ENCODE measurements at regions not wholly inside any gene's neighbourhood (a gene's known extent, or its start where the extent isn't known, plus 50 kb on each side); places are given as distances from the start of the nearest gene placed in this dataset.

DNA sequence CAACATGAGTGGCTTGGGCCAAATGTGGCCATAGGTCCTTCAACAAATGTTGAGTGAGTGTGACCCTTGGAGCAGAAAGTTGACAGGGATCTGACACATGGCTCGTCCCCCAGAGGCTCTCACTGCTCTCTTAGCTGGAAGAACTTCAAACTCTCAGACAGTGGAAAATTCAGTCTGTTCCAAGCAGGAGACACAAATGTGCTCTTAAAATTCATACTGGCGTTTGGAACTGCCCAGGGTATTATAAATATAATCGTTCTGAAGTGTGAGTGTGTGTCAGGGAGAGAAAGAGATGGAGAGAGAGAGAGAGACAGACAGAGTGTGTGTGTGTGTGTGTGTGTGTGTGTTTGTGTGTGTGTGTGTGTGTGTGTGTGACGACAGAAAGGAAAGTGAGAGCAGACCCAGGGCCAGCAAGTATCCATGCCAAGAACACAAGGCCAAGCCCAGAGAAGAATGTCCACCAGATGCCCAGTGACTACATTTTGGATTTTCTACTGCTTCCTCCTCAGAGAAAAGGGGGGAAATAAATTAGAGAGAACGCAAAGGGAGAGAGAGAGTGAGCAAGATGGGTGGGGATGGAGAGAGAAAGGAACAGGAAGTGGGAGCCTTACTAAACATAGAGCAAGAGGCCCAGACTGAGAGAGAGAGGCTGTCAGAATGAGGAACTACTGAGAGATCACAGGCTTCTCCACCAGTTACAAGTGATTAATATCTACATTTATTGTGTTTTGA, 193.6 kb upstream of the NUDT4 start:
- no peak for DNase-seq

DNA sequence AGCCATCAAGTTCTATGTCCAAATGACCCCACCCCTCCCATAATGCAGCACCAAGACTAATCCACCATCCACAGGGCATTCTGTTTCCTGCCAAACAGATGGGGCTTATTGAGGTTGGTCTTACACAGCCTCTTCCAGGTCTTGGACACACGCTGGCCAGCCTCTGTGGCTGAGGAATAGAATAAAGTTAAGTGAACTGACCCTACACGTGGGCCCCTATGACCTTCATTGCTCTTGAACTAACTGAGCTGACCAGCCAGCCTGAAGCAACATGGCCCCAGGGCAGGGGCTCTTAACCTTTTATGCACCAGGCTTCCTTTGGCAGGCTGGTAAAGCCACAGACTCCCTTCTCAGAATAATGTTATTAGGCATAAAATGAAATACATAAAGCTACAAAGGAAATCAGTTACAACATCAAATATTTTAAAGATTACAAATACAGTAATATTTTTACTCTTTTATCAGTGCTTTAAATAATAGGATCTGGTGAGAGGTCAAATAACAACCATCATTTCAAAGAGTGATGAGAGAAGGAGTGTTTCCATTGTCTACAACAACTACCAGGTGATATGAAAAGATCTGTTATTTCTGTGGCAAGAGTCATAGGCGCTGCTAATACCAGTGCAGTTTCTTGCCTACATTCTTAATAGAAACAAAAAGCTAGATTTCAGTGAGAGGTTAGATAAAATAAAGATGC, 192.9 kb upstream of the NUDT4 start:
- no peak for DNase-seq

DNA sequence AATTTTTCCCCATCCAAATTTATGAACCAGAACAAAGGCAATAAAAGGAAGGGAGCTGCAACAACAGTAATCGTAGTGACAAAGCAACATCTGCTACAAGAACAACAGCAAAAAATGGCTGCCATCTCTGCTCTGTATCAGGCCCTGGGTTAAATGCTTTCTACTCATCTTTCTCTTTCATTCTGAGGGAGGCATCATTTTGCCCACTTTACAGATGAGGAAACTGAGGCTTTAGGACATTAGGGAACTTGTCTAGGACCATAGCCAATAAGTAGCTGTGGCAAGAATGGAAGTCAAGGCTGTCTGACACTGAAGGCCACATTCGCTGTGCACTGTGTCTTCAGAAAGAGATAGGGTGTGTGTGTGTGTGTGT, 192.4 kb upstream of the NUDT4 start:
- DNase-seq: no peak

DNA sequence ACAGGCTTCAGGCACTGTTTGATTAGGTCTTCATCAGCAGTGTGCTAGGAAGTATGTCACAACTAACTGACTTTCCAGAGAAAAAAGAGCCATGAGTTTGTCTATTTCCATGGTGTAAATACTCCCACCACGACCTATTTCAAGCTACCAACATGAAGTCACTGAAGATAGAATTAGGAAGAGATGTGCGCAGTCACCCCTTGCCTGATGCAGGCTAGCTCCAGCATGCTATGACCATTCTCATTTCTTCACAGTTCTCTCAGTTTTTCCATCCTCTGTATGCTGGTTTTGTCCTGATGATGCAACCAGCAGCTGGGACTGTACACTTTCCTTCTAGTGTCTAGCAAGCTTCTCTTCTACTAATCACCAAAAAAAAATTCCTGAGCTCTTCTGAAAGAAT, 191.6 kb upstream of the NUDT4 start:
- DNase-seq: no peak

DNA sequence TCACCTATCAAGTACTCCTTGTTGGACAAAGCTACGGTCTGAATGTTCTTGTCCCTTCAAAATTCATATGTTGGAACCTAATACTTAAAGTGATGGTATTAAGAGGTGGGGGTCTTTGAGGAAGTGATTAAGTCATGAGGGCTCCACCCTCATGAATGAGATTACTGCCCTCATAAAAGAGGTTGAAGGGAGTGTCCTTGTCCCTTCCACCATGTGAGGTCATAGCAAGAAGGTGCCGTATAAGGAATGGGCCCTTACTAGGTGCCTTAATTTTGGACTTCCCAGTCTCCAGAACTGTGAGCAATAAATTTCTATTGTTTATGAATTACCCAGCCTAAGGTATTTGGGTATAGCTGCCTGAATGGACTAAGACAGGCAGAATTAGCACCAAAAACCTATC, 191.1 kb upstream of the NUDT4 start:
- no peak for DNase-seq

DNA sequence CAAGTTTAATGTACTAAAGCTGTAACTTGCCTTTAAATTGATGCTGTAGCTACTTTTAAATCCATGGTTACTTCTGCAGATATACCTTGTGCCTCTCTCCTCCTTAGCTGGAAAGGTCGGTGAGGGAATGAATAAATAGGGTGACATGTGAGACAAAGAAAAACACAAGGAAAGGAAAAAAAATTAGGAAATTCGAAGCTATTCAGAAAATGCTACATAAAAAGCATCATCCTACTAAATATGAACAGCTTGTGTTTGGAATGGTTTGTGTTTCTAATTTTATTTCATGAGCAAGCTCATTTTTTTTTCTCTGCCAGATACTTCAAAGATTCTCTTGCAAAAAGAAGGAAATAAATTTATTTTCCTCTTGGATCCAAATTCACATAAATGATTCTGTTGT, 186.3 kb upstream of the NUDT4 start:
- no peak for DNase-seq

DNA sequence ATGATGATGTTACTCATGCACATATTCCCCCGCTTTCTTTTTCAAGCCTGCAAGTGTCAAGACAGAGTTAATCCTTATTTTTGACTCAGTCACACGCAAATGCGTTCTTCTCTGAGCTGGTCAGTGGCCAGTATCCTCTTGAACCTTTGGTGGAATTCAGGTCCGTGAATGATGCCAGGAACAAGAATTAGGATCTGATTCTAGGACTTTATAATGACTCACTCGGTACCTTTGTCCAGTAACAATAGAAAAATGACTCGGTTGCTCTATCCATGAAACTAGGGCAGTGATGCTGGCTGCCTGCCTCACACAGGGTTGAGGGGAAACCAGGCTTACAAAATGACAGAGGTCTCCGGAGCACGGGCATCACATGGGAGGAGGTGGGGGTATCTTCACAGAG, 185.8 kb upstream of the NUDT4 start:
- DNase-seq: no peak

DNA sequence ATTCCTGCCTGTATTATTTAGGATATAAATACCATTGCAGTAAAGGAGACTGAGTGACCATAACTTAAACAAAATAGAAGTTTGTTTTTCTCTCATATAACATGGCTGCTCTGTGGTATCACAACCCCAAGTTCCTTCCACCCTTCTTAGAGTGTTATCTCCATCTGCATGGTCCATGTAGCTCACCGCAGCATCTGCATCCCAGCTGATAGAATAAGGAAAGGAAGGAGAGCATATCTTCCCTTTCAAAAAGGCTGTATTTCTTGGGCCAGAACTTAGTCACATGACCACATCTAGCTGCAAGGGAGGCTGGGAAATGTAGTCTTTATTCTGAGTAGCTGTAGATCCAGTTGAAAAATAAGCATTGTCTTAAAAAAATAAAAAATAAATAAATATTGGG, 184.8 kb upstream of the NUDT4 start:
- DNase-seq: no peak

DNA sequence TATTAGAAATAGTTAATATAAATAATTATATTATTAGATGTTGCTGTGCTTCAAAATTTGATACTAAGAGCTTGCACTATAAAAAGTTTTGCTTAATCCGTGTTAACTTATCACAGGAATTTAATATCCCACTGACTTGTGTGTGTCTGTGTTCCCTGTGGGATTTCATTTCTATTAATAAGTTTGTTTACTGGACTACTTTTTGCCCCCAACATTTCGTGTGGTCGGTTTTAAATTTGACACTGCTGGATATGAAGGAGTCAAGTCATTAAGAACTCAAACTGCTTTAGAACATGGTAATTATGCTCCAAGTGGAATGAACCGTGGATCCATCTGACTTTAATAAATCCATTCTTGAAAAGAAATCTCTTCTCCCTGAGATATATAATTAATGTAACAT, 182.2 kb upstream of the NUDT4 start:
- DNase-seq: no peak

DNA sequence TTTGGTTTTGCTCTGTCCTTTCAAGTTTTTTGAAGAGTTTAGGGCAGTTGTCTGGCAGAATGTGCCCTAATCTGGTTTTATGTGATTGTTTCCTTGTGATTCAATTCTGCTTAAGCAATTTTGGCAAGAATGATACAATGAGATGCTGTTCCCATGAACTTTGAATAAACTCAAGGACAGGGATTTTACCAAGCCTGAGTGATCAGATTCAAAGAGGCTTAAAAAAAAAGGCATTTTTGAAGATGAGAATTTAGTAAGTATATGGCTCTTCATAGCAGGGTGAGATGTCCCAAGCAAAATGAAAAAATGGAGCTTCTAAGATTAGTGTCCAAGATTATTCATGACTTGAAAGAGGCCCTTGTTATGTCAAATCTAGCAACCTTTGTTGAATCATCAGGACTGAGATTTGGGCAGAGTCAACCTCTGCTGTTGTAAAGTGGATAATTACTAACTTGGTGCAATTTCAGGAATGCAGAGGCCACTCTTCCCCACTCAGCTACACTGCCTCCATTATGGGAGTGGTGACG, 180.6 kb upstream of the NUDT4 start:
- DNase-seq: no peak

DNA sequence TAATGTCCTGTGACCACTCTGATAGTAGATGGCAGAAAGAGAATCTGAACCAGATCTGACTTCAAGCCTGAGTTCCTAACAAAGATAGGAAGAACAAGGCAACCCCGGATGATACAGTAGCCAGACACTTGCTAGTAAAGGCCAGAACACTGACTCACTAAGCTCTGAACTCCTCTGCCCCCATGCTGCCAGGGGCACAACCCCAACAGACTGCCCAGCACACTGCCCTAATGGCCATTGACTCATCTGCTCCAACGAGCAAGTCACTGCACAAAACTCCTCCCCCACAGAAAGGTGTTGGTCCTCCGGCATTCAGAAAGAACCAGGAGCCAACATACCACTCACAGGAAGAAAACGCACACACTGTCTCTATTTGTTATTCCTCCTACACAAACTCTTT, 179.6 kb upstream of the NUDT4 start:
- no peak for DNase-seq

DNA sequence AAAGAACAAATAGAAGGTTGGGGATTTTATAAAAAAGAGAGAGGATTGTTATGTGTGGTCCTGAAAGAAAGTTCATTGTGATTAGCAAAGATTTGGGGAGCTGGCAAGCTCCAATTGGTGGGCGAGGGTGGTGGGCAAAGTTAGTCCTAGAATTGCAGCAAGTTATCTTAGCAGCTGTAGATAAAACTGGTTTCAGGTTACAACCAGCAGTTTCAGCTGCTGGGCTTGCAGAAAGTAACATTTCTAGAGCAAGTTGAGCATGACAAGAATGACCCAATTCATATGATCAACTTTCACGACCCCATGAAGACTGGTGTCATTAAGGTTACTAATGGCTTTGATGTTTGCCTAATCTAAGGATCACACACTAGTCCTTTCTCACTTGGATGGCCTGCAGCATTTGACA, 177.9 kb upstream of the NUDT4 start:
- no peak for DNase-seq

DNA sequence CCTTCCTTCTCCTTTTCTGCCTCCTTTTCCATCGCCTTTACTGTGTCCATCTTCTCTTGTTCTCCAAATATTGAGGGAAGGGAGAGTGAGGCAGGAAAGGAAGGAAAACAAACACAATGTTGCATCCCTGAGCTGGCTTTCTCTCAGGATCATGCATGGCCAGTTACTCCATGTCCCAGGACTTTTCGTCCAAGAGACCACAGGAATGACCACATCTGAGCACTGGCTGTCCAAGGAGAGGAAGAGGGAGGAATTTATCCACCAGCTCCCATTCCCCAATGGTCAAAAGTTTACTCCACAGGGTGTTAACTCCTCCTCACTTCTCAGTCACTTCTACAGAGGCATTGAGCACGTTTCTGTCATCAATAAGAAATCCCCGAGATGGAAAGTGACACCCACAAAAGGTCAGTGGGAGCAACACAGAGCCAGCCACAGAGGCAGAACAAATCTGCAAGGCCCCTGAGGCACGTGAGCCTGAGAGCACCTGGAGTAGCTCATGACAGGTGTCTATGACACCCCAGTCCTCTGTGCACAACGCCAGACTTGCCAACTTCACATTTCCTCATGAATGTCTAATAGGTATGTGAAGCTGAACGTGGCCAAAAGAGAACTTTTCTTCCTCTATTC, 177.3 kb upstream of the NUDT4 start:
- no peak for DNase-seq

DNA sequence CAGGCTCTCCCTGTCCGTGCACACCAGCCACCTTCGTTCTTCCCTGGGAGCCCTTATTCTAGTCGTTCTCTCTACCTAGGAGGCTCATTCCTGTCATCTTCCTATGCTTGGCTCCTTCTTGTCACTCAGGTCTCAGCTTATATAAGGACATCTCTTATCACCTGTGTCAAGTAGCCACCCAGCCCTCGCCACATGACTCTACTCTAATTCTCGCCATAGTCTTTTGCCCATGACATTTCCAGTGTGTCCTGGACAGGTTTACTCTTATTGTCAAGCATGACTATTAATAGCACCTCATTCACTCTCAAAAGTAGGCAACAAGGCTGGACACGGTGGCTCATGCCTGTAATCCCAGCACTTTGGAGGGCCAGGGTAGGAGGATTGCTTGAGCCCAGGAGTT, 175.7 kb upstream of the NUDT4 start:
- DNase-seq: no peak

DNA sequence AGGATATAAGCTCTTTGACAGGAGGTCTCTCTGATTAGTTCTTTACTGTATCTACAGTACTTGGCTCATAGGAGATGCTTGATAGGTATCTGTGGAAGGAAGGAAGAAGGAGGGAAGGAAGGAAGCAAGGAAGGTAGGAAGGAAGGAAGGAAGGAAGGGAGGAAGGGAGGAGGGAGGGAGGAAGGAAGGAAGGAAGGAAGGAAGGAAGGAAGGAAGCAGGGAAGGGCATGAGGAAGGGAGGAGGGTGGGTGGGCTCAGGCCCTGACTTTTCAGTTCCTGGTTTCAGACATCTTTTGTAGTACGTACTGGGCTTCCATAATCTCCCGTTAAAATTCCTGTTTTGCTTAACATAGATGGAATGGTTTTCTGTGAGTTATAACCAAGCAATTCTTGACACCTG, 175.0 kb upstream of the NUDT4 start:
- DNase-seq: no peak

DNA sequence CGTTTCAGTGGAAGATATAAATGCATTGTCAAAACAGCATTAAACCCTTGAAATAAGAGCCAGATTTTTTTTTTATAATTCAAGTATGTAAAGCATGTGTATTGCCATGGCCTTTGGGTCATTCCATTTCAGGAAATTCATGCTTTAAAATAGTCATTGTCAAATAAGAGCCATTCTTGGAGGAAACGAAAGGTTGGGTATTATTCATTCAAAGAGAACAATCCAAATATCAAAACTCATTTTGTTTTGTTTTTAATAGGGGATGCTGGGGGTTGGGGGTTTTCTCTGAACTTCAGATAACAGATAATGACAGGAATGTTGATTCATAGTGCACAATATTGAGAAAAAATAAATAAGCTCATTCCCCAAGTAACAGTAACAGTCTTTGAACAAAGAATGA, 174.4 kb upstream of the NUDT4 start:
- DNase-seq: no peak

DNA sequence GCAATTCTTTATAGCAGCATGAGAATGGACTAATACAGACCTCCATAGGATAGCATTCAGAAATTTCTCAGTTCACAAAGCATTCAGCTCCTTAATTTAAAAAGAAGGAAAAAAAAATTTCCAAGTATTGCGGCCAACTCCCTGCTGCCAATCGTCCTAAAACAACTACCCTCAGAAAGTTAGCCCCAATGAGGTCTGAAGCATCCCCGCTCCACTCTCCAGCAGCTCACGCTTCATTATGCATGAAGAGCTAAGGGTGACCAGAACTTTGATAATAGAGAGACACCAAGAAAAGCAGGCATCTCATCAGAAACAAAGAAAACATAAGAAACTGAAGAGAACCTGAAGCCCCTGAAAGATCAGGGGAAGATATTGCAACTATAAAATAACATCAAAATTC, 172.8 kb upstream of the NUDT4 start:
- DNase-seq: no peak

DNA sequence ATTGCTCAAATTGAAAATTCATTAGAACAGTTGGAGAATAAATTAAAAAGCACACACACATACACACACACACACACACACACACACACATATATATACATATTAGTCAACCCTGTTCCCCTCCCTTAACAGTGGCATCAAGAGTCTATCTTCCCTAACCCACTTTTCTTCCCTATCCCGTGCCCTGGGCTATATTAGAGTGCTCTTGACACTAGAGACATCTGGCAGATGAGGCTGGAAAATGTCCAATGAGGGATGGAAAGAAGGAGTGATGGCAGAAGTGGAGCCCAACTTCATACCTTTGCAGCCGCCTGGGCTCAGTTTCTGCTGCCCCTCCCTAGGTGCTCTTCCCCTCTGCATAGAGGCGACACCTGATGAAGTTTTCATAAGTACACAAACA, 172.4 kb upstream of the NUDT4 start:
- DNase-seq: no peak

DNA sequence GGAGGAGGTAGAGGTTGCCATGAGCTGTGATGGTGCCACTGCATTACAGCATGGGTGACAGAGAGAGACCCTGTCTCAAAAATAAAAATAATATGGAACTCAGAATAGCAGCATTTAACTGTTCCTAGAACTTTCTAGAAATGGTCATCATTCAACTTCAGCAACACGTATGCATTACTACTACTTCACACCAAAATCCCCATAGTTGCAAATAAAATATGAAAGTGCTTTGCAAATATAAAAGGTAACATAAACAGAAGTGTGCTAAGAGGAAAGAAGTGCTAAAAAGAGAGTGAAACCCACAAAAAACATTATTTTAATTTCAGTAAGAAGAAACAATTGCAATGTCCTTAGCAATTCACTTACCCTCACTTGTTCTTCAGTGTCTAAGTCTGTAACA, 169.7 kb upstream of the NUDT4 start:
- no peak for DNase-seq

DNA sequence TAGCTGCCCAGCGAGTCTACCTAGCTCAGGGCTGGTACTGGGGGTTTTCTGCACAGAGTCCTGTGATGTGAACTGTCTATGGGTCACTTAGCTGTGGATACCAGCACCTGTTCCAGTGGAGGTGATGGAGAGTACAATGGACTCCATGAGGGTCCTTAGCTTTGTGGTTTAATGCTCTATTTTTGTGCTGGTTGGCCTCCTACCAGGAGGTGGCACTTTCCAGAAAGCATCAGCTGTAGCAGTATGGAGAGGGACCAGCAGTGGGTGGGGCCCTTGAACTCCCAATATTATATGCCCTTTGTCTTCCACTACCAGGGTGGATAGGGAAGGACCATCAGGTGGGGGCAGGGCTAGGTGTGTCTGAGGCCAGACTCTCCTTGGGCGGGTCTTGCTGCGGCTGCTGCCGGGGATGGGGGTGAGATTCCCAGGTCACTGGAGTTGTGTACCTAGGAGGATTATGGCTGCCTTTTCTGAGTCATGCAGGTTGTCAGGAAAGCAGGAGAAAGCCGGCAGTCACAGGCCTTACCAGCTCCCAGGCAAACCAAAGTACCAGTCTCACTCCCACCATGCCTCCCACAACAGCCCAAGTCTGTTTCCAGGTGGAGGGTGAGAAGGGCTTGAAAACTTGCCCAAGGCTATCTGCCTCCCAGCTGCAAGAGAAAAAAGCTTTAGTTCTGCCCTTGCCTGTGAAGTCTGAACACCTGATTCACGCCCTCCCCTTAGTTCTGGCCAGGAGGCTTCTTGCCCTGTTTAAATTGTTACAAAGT, 163.0 kb upstream of the NUDT4 start:
- no peak for DNase-seq

DNA sequence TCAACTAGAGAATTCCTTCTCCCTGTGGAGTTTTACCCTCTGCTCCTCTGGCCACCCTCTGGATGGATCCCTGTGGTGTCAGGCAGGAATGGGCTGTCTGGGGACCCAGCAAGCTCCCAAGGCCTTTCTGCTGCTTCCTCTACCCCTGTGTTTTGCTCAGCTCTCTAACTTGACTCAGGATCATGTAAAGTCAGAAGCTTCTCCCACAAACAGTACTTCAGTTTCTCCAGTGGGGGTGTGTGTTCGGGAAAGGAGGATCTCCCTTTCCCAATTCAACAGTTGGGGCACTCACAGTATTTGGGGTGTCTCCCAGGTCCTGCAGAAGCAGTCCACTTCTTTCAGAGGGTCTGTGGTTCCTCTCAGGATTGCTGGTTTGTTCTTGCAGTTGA, 162.4 kb upstream of the NUDT4 start:
- DNase-seq: no peak

DNA sequence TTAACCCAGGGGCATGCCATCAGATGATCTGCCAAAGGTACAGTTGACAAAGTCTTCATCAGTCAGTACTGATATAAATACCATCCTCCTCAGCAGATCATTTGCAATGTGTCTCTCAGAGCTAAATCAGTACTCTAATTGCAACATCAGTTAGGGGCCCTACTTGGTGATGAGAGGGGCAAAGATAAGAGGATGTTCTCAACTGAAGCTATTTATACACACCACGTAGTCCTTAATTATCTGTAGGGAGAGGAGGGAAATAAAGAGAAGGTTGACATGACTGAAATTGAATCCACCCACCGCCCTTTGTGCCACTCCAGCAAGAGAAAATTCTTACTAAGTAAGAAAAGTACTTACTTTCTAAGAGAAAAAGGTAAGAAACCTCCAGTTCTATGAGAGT, 157.8 kb upstream of the NUDT4 start:
- no peak for DNase-seq

DNA sequence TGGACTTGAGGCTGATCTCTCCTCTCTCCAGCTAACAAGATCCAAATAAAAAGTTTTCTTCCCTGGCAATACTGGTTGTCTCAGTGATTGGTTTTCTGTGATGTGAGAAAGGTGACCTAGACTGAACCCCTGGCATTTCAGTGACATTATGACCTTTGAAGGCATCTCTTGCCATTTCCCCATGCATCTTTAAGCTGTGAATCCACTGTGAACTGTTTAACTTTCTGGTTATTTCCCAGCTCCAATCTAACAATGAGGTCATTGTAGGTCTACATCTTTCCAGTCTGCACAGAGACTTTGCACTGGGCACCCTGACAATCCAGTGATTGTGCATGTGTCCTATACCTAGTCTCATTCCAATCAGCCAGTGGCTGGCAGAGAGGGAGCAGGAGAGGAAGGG, 155.9 kb upstream of the NUDT4 start:
- DNase-seq: no peak
